NCI-H774 (cell line): ENCODE measurements at regions not wholly inside any gene's neighbourhood (a gene's known extent, or its start where the extent isn't known, plus 50 kb on each side); places are given as distances from the start of the nearest gene placed in this dataset.
"Not testable (repeated sequence)": the region's sequence is repeated elsewhere in the genome, so short reads cannot be mapped to it uniquely, and the experiment has no call there.

Experiments
- DNase-seq: peaks from one replicate; lab custom pipeline; 2025; lab: John Stamatoyannopoulos, UW

DNA sequence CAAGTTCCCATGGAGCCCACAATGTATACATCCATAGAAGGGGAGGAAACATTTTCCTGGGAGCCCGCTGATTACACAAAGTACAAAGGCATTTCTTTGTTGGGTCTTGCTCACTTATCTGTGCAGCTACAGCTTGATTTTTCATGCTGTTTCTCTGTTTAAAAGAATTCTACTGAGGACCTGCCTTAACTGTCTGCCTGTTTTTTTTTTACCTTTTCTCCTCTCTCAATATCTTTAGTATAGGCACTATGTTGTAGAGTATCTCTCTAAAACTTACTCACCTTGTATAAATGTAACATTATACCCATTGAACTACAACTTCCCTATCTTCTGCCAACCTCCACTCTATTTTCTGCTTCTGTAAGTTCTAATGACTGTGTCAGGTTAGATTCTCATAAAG lies 494.6 kb upstream of the EPHA5 start:
- no peak for DNase-seq

- no peak for DNase-seq
These were observed 490.3 kb upstream of the EPHA5 start for GRCh38 chr4:66160606-66161005.

- DNase-seq = no peak
These were observed 487.3 kb upstream of the EPHA5 start for GRCh38 chr4:66157594-66157993.

DNA sequence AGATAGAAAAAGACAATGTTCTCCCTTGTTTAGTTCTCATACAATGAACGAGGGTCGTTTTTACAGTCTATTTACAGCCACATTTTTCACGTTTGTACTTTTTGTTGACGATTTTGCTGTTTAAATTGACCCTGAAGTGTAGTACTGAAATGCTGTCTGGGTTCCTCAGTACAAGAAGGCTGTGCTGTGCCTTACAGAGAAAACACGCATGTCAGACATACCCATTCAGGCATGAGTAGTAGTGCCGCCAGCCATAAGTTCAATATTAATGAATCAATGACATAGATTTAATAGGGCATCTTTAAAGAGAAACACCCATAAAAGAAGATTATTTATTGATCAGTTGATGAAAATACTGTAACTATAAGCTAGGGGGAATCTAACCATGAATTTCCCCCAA lies 459.8 kb upstream of the EPHA5 start:
- DNase-seq = no peak

GRCh38 chr4:66123831-66124413 lies 453.6 kb upstream of the EPHA5 start:
- DNase-seq = no peak

GRCh38 chr4:66123190-66123589 lies 452.9 kb upstream of the EPHA5 start:
- DNase-seq = no peak

DNA sequence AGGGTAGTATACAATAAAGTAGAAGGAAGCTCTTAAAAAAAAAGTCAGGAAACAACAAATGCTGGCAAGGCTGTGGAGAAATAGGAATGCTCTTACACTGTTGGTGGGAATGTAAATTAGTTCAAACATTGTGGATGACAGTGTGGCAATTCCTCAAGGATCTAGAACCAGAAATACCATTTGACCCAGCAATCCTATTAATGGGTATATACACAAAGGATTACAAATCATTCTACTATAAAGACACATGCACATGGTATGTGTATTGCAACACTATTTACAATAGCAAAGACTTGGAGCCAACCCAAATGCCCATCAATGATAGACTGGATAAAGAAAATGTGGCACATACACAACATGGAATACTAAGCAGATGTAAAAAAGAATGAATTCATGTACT lies 444.9 kb upstream of the EPHA5 start:
- DNase-seq = not testable (repeated sequence)

- DNase-seq = no peak
These were observed 438.6 kb upstream of the EPHA5 start for GRCh38 chr4:66108898-66109297.

- peak; percentile 70 for DNase-seq
These were observed 426.9 kb upstream of the EPHA5 start for GRCh38 chr4:66097218-66097617.

DNA sequence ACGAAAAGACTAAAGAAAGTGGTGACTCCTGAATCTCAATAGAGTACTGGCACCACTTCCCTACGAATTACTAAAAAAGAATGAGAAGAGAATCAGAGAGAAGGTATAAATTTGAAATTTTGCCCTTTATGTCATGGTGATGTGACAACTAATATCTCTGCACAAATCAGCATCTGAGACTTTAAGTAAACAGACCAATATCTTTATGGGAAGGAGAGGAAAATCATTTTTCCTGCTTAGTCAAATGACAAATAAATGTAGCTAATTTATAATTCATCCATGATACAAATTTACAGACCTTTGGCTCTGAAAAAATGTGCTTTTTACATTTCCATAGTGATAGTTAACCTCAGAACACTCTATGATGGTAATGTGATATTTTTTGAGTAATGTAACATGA lies 424.8 kb upstream of the EPHA5 start:
- DNase-seq = no peak

DNA sequence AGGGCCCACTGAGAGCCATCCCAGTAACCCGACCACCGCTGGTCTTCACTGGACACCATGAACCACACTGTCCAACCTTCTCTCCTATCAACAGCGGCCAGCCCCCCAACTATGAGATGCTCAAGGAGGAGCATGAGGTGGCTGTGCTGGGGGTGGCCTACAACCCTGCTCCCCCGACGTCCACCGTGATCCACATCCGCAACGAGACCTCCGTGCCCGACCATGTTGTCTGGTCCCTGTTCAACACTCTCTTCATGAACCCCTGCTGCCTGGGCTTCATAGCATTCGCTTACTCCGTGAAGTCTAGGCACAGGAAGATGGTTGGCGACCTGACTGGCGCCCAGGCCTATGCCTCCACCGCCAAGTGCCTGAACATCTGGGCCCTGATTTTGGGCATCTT lies 423.8 kb upstream of the EPHA5 start:
- no peak for DNase-seq

DNA sequence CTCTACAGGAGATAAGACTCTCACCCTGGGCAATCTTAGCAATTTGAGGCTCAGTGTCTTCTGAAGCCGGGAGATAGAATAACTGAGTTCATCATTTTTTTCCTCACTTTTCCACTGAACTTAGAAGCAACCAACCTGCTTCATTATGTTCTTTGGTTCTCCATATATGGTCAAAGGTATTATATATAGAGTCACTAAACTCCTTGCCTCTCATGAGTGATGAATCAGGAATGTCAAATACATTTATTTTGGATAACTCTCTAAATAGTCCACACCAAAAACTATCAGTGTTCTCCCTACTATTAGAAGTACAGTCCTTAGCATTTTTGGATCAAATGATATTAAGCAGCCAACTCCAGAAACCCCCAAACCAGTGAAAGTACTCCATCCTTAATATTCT lies 421.5 kb upstream of the EPHA5 start:
- no peak for DNase-seq

DNA sequence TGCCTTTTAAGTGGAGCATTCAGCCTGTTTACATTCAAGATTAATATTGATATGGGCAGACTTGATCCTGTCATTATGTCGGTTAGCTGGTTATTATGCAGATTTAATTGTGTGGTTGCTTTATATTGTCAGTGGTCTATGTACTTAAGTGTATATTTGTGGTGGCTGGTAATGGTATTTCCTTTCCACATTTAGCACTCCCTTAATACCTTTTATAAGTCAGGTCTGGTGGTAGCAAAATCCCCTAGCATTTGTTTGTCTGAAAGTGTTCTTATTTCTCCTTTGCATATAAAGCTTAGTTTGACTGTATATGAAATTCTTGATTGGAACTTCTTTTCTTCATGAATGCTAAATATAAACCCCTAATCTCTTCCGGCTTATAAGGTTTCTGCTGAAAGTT lies 403.7 kb upstream of the EPHA5 start:
- no peak for DNase-seq

DNA sequence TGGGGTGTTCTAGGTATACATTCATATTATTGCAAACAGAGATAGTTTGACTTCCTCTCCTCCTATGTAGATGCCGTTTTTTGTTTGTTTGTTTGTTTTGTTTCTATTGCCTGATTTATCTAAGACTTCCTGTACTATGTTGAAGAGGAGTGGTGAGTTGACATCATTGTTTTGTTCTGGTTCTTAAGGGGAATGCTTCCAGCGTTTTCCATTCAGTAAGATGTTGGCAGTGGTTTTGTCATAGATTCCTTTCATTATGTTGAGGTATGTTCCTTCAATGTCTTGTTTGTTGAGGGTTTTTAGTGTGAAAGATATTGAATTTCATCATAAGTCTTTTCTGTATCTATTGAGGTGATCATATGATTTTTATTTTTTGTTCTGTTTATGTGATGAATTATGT lies 401.6 kb upstream of the EPHA5 start:
- no peak for DNase-seq

- no peak for DNase-seq
These were observed 392.6 kb upstream of the EPHA5 start for GRCh38 chr4:66062921-66063320.

DNA sequence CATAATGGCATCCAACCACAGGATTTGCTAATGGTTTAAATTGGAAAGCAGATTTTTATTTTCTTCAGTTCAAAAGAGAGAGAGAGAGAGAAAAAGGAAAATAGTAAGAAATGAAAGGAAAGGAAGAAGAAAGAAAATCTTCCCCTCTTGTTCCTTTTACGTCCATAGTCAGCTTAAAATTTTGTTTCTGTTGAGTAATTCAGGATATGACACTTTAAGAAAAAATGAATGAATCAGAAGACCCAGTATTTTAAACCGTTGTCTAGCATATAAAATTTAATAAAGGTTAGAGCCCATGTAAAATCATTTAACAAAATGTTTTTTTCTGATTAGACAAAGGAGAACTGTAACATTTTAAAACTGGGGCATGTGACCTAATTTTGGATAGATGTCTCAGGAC lies 391.8 kb upstream of the EPHA5 start:
- DNase-seq = no peak

DNA sequence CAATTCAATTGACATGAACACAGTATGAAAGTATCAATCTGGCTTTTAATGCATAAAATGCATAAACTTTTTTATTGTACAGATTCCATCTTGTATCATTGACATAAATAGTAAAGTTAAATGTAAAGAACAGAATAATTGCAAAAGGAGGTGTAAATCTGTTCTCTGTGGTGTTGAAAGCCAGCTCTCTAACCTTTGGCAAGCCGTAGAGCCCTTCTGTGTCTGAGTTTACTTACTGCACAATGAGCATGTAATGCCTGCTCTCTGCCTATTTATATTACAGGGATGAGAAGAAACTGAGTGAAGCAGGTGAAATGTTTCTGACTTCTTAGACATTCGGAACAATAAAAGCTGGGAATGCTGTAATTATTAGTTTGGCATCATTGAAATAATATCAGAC lies 389.3 kb upstream of the EPHA5 start:
- DNase-seq = no peak

DNA sequence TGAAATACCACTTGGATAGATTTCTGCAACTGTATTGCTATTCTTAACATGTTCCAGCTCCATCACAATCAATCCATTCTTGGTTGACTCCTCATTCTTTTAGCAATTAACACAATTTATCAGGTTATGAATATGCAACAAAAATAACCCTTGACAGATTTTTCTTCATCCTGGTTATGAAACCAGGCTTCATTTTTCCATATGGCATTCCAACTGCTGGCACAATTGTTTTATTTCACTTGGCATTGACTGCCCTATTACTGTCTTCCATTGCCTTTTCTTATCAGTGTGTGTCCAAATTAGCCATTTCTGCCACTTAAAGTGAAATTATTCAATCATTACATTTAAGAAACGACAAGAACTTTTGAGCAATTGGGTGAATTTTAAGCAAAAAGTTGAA lies 388.8 kb upstream of the EPHA5 start:
- DNase-seq = no peak

DNA sequence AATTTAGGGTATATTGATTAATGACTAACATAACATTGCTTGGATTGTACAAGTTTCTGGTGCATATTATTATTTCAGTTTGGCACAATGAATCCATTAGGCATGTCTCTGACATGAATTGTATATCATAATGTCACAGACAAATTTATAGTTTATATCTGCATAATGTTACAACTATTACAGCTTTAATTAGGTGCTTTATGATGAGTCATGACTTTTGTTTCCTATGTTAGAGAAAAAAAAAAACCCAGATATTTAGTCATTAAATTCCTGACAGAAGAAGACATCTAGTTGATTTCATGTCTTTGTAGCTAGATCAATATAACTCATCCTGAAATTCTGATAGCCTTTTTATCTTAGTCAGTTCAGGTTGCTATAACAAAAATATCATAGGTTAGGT lies 385.7 kb upstream of the EPHA5 start:
- DNase-seq = no peak

DNA sequence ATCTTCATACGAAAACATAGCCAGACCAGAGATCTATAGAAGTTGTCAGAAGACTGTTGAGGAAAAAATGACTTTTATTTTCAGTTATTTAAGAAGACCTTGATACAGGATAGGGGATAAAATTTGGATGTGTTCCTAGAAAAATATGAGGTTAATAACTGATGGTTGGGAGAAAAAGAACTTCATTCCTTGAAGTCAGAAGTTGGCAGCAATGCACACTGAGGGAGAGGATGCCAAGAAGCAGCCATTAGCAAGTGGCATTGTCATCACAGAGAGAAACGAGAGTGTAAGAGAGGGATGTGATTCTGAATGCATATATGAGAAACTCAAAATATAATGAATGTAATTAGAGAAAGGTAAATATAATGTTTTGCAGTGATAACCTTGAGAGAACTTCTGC lies 382.1 kb upstream of the EPHA5 start:
- no peak for DNase-seq

GRCh38 chr4:66048861-66049260 lies 378.6 kb upstream of the EPHA5 start:
- DNase-seq = no peak

DNA sequence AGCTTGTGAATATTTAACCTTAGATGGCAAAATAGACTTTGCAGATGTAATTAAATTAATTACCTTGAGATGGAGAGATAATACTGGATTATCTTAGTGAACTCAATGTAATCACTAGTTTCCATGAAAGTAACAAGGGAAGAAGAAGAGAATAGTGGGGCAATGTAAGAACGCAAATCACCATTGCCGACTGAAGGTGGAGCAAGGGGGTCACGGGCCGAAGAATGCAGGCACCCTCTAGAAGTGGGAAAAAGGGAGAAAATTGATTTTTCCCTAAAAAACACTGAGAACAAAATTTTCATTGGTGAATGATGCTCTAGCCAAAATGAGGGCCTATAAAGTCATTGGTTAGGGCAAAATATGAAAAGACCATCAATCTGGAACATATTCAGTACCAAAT lies 375.6 kb upstream of the EPHA5 start:
- no peak for DNase-seq

- DNase-seq = no peak
These were observed 365.4 kb upstream of the EPHA5 start for GRCh38 chr4:66035701-66036100.

DNA sequence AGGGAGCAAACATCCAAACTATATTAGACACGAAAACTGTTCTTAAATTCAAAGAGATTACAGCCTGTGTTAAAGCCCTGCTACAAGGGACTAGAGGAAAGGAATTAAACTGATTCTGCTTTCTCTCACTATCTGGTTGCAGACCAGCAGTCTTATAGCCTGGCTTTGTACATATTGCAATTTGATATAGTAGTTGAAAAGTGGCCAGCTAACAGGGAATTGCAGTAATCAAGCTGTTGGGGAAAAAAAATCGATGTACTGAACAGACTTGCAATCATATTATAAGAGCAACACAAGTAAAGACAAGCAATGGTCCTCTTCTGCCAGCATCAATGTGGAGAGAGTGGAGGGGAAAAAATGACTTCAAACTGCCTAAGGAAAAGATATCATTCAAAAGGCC lies 364.4 kb upstream of the EPHA5 start:
- DNase-seq = no peak

DNA sequence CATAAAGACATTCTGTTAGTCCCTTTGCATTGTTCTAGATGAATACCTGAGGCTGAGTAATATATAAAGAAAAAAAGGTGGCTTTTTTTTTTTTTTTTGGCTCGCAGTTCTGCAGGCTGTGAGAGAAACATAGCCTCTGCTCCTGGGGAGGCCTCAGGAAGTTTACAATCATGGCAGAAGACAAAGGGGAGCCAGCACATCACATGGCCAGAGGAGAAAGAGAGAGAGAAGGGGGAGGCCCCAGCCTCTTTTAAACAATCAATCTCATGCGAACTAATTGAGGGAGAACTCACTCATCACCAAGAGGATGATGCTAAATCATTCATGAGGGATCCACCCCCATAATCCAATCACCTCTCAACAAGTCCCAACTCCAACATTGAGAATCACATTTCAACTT lies 364.0 kb upstream of the EPHA5 start:
- DNase-seq = no peak
